ENCODE measurements at regions not wholly inside any gene's neighbourhood (a gene's known extent, or its start where the extent isn't known, plus 50 kb on each side); places are given as distances from the start of the nearest gene placed in this dataset.
"Not testable (repeated sequence)": the region's sequence is repeated elsewhere in the genome, so short reads cannot be mapped to it uniquely, and the experiment has no call there.

GRCh38 chr10:36440539-36440938, 684.9 kb upstream of the ANKRD30A start:
- DNase-seq, result no peak

DNA sequence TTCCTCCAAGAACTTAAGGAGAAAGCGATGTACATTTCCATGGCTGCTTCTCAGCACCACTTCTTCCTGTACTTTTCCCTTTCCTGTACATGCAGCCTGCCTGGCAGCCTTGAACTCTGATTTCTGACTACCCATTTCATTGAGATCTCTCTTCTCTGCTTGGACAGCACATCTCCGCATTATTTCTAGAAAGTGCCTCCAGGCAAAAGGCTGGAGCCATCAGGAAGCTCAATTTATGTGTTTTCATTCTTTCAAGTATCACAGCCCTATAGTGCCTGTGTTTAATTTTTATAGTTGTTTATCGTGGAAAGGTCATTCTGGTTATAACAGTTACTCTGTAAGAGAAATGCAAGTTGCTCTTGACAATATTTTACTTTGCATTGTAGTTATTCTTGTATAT, 688.0 kb upstream of the ANKRD30A start:
- no peak for DNase-seq

- no peak for DNase-seq
Observed at GRCh38 chr10:36428507-36428906, 696.9 kb upstream of the ANKRD30A start.

DNA sequence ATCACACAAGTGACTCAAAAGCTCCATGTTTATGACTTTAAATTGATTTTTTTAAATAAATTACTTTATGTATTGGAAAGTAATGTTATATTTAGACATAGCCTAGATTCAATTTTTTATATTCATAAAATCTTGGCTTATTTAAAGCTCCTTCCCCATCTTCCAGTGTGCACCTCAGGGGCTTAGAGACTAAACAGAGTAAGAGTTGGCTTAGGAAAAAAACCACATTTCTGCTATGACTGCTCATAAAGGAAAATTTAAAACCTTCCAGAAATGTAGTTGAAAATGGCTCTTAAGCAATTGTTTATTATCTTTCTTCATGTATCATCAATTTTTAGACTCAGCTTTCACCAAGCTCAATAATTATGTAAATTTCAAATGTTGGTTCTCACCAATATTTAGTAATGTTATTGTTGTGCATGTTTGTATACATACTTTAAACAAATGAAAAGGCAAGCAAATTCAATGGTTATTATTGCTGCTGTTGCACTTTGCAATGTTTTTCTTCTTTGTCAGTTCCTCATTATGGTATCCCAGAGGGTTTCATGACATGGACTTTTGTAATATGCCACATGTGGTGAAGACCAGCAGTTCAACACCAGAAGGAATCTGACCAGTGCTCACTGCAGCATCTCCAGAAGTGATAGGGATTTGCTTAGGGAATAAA, 700.1 kb upstream of the ANKRD30A start:
- DNase-seq, result no peak

DNA sequence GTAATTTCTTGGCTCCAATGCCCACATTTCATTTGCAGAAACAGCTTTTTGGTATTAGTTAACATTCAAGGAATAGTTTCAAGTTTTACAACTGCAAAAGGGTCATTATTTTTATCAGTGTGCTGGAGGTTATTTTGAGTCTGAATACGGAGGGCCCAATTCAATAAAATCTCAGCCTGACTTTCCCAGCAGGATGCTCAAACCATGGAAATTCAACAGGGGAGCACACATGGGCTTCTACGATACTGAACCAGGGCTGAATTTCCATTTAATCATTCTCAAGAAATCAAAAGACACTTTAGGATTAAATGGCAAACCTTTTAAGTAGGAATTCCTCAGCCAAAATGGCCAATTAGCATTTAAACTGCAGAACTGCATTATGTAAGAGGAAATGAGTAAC, 700.9 kb upstream of the ANKRD30A start:
- DNase-seq, result no peak

- no peak for DNase-seq
Observed at GRCh38 chr10:36423821-36424248, 701.6 kb upstream of the ANKRD30A start.

DNA sequence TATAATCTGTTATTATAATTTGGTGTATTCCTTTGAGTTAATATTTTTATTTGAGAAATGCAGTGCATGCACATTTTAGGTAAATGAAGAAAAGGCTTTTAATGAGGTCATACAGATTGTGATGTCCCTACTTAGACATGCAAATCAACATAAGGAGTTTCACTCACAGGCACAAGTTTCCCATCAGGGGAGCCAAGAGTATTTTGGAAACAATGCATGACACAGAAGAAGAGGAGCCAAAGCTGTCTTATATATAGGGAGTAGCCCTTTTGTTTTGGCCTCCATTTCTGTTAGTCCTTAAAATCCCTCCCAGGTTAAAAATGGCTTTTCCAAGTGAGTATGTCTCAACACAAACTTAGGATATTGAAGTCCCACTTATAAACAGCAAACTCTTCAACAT, 703.4 kb upstream of the ANKRD30A start:
- DNase-seq, result no peak

- DNase-seq, result no peak
Observed at GRCh38 chr10:36416513-36416912, 708.9 kb upstream of the ANKRD30A start.

DNA sequence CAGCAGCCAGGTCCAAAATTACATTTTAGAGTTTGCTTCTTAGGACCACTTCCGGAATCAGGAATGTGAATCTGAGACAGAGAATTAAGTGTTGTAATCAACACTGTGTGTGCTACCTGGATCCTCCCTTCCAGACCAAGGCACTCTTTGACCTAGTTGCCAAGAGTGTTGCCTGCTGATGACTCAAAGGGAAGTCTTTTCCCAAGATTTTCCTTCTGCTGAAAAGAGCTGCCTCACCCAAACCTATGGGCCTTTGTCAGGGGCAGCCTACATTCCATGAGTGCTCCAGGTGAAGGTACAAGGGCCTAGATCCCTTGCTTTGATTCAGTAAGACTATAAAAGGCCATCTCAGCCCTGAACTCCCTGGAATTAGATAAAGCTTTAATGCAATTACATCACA, 712.5 kb upstream of the ANKRD30A start:
- DNase-seq, result no peak

GRCh38 chr10:36400238-36400637, 725.2 kb upstream of the ANKRD30A start:
- not testable (repeated sequence) for DNase-seq

DNA sequence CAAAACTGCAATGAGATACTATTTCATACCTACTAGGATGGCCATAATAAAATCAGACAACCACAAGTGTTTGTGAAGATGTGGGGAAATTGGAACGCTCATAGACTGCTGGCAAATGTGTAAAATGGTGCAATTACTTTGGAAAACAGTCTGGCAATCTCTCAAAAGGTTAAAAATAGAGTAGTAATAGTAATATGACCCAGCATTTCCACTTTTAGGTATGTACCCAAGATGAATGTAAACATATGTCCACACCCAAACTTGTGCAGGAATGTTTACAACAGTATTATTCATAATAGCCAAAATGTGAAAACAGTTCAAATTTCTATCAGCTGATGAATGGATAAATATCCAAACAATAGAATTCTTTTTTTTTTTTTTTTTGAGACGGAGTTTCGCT, 731.6 kb upstream of the ANKRD30A start:
- no peak for DNase-seq

GRCh38 chr10:36391405-36391804, 734.0 kb upstream of the ANKRD30A start:
- no peak for DNase-seq

DNA sequence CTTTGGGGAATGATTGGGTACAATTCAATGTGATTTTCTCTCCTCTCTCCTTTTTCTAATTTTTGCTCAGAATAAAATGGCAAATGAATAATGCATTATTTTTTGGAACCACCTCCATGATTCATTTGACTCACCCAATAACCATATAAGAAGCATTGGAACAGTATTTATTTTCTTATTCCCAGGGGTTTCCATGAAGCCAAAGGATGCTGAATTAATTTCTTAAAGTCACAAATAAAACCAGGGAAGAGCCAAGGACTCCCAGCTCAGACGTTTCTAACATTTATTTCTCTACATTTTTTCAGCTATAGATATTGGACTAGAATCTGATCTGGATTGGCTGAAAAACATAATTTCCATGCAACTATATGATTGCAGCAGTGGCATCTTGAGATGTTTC, 735.2 kb upstream of the ANKRD30A start:
- no peak for DNase-seq

DNA sequence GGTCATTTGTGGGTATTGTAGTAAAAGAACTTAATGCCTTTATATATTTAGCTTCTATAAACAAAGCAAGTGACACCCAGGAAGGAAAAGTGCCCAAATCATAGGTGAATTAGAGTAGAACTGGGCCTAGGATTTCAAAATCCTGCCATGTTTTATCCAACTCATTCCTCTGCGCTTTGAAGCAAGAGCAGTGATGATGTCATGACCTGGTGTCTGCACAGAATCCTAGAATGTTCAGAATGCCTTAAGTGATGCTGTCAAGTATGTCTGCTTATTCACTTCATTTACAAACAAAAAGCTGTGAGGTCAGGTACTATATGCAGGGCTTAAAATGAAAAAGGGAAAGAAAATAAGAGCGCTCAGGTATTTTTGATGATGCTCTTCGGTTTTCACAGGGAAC, 737.2 kb upstream of the ANKRD30A start:
- DNase-seq, result no peak

DNA sequence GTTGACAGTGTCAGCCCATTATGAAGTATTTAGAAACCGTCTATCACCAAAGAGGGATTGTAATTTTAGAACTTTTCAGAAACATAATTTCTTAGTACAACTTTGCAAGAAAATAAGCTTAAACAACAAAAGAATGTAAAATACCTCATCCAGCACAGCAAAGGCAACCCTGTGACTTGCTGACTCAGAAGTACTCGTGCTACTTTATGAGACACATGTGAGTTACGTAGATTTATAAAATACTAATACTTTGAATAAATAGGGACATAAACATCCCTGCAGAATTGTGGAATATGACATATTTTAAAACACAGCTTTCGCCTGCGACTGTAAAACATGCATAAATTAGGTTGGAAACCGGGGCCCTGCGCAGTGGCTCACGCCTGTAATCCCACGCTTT, 739.7 kb upstream of the ANKRD30A start:
- no peak for DNase-seq

DNA sequence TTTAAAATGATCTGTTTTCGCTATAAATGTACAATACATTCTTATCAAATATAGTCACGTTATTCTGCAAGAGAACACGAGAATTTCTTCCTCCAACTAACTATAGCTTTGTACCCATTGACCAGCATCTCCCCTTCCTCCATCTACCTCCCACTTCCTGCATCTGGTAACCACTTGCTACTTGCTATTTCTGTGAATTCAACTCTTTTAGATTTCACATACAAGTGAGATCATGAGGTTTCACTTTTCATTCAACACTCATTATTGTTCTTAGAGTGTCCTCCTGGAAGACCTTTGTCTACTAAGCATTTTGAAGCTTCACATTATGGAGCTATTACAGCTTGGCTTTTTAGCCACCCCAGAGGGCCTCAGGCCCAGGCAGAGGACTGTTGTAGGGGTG, 741.3 kb upstream of the FZD8 start:
- no peak for DNase-seq

GRCh38 chr10:36381748-36382147, 739.7 kb upstream of the FZD8 start:
- DNase-seq, result no peak

DNA sequence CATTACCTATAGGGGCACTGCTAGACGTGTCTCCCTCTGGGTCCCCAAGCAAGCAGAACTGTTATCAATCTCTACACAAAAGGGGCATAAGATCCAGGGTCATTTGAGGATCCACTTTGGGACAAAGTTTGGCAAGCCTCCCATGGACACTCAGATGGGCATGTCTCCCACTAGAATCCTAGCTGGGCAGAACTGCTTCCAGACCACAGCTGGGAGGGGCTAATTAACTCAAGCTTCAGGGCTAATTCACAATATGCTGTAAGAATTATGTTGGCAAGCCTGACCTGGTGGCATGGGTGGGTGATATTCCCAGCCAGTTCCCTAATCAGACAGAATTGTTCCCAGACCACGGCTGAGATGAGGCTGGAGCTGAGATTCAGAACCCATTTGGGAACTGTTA, 738.4 kb upstream of the FZD8 start:
- no peak for DNase-seq

DNA sequence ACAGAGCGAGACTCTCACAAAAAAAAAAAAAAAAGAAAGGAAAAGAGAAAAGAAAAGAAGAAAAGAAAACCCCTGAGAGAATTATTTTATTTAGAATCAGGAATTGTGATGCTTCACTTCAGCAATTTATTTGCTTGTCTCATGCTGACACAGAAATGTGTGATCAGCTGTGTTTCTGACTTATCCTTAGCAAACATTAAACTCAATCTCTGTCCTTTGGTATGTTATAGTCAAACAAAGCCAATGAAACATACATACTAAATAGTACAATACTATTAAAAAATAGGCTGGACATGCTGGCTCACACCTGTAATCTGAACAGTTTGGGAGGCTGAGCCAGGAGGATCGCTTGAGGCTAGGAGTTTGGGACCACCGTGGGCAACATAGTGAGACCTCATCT, 733.0 kb upstream of the FZD8 start:
- DNase-seq, result no peak

- DNase-seq, result no peak
Observed at GRCh38 chr10:36373424-36374096, 731.5 kb upstream of the FZD8 start.

- DNase-seq, result no peak
Observed at GRCh38 chr10:36367362-36367761, 725.3 kb upstream of the FZD8 start.

DNA sequence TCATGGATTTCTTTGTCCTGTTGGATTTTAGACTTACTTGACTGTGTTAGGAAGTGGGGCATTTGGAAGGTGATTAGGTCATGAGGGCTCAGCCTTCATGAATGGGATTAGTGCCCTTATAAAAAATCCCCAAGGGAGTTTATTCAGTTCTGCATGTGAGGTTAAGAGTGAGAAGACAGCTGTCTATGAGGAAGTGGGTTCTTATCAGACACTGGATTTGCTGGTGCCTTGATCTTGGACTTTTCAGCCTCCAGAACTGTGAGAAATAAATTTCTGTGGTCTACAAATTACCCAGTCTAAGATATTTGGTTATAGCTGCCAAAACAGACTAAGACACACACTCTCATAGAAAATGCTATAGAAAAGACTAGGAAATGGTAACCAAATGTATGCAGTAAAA, 724.7 kb upstream of the FZD8 start:
- DNase-seq, result no peak

DNA sequence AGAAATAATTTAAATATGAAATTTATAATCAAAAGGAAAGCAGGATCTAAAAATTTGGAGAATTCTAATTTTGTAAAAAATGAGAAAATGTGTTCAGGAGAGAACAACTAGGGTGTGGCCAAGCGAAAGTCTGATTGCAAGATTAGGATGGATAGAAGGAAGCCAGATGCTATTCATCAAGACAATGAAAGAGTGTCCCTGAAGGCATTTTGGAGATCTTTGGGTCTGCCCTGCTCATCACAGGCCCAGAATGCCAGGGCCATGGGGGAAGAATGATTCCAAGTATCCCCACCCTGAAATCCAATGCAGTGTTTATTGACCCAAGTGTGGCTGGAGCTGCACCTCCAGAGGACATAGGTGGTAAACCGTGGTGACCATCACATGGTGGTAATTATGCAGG, 724.0 kb upstream of the FZD8 start:
- DNase-seq, result no peak

DNA sequence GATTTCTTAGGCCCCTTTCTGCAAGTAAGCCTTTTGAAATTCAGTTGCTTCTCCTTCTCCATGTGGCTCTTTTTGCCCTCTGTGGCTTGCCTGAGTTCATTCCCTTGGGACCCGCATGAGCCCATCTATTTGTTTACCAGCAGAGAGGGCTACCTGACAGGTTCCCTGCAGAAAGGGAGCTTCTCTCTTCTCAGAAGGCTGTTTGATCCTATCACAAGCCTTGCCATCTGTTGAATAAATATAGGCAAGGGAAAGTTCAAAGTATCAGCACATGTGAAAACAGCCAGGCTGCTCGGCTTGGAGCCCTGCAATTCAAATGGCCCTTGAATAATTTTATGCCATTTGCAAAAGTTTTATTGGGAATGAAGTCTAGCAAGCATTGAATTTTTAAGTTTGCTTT, 720.2 kb upstream of the FZD8 start:
- no peak for DNase-seq

- DNase-seq, result no peak
Observed at GRCh38 chr10:36358736-36359135, 716.6 kb upstream of the FZD8 start.

All from CD4-positive, alpha-beta T cell treated with Interleukin-4 for 4 hours (primary cell).